ENCODE measurements at regions not wholly inside any gene's neighbourhood (a gene's known extent, or its start where the extent isn't known, plus 50 kb on each side); places are given as distances from the start of the nearest gene placed in this dataset.
A peak's percentile ranks its signal among the peaks of the same experiment; 100 is the strongest.

GRCh38 chr10:2929480-2930258, 137.7 kb upstream of the PFKP start:
- no peak for FAIRE-seq
- no peak for TF ChIP-seq POLR2A (IDR thresholded peaks at IDR 0.05; ENCODE audit: low read depth, low read length)
- TF ChIP-seq POLR2AphosphoS5 (IDR thresholded peaks at IDR 0.05; ENCODE audit: low read depth, low read length): no peak
- no peak for DNase-seq (ENCODE audit: insufficient read length)

- TF ChIP-seq TAF1 (IDR thresholded peaks at IDR 0.05; ENCODE audit: borderline replicate concordance, low read depth, low read length): no peak
- TF ChIP-seq POLR2AphosphoS5 (IDR thresholded peaks at IDR 0.05; ENCODE audit: low read depth, low read length): no peak
- no peak for TF ChIP-seq POLR2A (IDR thresholded peaks at IDR 0.05; ENCODE audit: low read depth, low read length)
- peak; percentile 67 for DNase-seq (ENCODE audit: insufficient read length)
- FAIRE-seq: peak; percentile 89
Observed at GRCh38 chr10:2927958-2928840, 139.1 kb upstream of the PFKP start.

GRCh38 chr10:2926918-2927660, 140.3 kb upstream of the PFKP start:
- FAIRE-seq (no peak), DNase-seq (ENCODE audit: insufficient read length) (no peak)
- TF ChIP-seq POLR2AphosphoS5 (IDR thresholded peaks at IDR 0.05; ENCODE audit: low read depth, low read length): no peak

- TF ChIP-seq POLR2A (IDR thresholded peaks at IDR 0.05; ENCODE audit: low read depth, low read length) (no peak), TAF1 (IDR thresholded peaks at IDR 0.05; ENCODE audit: borderline replicate concordance, low read depth, low read length) (no peak), POLR2AphosphoS5 (IDR thresholded peaks at IDR 0.05; ENCODE audit: low read depth, low read length) (no peak)
- no peak for DNase-seq (ENCODE audit: insufficient read length)
- FAIRE-seq: no peak
Observed at GRCh38 chr10:2925631-2926030, 141.7 kb upstream of the PFKP start.

GRCh38 chr10:2924431-2924830, 142.9 kb upstream of the PFKP start:
- no peak for TF ChIP-seq POLR2AphosphoS5 (IDR thresholded peaks at IDR 0.05; ENCODE audit: low read depth, low read length)
- no peak for TF ChIP-seq POLR2A (IDR thresholded peaks at IDR 0.05; ENCODE audit: low read depth, low read length)
- no peak for TF ChIP-seq TAF1 (IDR thresholded peaks at IDR 0.05; ENCODE audit: borderline replicate concordance, low read depth, low read length)
- FAIRE-seq (no peak), DNase-seq (ENCODE audit: insufficient read length) (no peak)

GRCh38 chr10:2921956-2922680, 145.2 kb upstream of the PFKP start:
- TF ChIP-seq POLR2AphosphoS5 (IDR thresholded peaks at IDR 0.05; ENCODE audit: low read depth, low read length): no peak
- no peak for TF ChIP-seq TAF1 (IDR thresholded peaks at IDR 0.05; ENCODE audit: borderline replicate concordance, low read depth, low read length)
- no peak for TF ChIP-seq POLR2A (IDR thresholded peaks at IDR 0.05; ENCODE audit: low read depth, low read length)
- FAIRE-seq (no peak), DNase-seq (ENCODE audit: insufficient read length) (no peak)

GRCh38 chr10:2920637-2921036, 146.7 kb upstream of the PFKP start:
- DNase-seq (ENCODE audit: insufficient read length) (no peak), FAIRE-seq (no peak)
- TF ChIP-seq POLR2A (IDR thresholded peaks at IDR 0.05; ENCODE audit: low read depth, low read length) (no peak), TAF1 (IDR thresholded peaks at IDR 0.05; ENCODE audit: borderline replicate concordance, low read depth, low read length) (no peak), POLR2AphosphoS5 (IDR thresholded peaks at IDR 0.05; ENCODE audit: low read depth, low read length) (no peak)

GRCh38 chr10:2920168-2920567, 147.2 kb upstream of the PFKP start:
- no peak for FAIRE-seq
- DNase-seq (ENCODE audit: insufficient read length): no peak
- TF ChIP-seq TAF1 (IDR thresholded peaks at IDR 0.05; ENCODE audit: borderline replicate concordance, low read depth, low read length) (no peak), POLR2AphosphoS5 (IDR thresholded peaks at IDR 0.05; ENCODE audit: low read depth, low read length) (no peak), POLR2A (IDR thresholded peaks at IDR 0.05; ENCODE audit: low read depth, low read length) (no peak)

- FAIRE-seq: no peak
- DNase-seq (ENCODE audit: insufficient read length): no peak
Observed at GRCh38 chr10:2919016-2919415, 148.3 kb upstream of the PFKP start.

GRCh38 chr10:2918489-2918888, 148.9 kb upstream of the PFKP start:
- DNase-seq (ENCODE audit: insufficient read length) (no peak), FAIRE-seq (no peak)
- TF ChIP-seq POLR2AphosphoS5 (IDR thresholded peaks at IDR 0.05; ENCODE audit: low read depth, low read length) (no peak), TAF1 (IDR thresholded peaks at IDR 0.05; ENCODE audit: borderline replicate concordance, low read depth, low read length) (no peak), POLR2A (IDR thresholded peaks at IDR 0.05; ENCODE audit: low read depth, low read length) (no peak)

More at GRCh38 chr10:2919016-2919415, 148.3 kb upstream of the PFKP start:
- TF ChIP-seq TAF1 (IDR thresholded peaks at IDR 0.05; ENCODE audit: borderline replicate concordance, low read depth, low read length) (no peak), POLR2A (IDR thresholded peaks at IDR 0.05; ENCODE audit: low read depth, low read length) (no peak), POLR2AphosphoS5 (IDR thresholded peaks at IDR 0.05; ENCODE audit: low read depth, low read length) (no peak)

GRCh38 chr10:2917926-2918325, 149.4 kb upstream of the PFKP start:
- FAIRE-seq (no peak), DNase-seq (ENCODE audit: insufficient read length) (no peak)
- no peak for TF ChIP-seq TAF1 (IDR thresholded peaks at IDR 0.05; ENCODE audit: borderline replicate concordance, low read depth, low read length)
- TF ChIP-seq POLR2AphosphoS5 (IDR thresholded peaks at IDR 0.05; ENCODE audit: low read depth, low read length): no peak
- TF ChIP-seq POLR2A (IDR thresholded peaks at IDR 0.05; ENCODE audit: low read depth, low read length): no peak

All from GM12892 (cell line).